ENCODE measurements at regions not wholly inside any gene's neighbourhood (a gene's known extent, or its start where the extent isn't known, plus 50 kb on each side); places are given as distances from the start of the nearest gene placed in this dataset.

DNA sequence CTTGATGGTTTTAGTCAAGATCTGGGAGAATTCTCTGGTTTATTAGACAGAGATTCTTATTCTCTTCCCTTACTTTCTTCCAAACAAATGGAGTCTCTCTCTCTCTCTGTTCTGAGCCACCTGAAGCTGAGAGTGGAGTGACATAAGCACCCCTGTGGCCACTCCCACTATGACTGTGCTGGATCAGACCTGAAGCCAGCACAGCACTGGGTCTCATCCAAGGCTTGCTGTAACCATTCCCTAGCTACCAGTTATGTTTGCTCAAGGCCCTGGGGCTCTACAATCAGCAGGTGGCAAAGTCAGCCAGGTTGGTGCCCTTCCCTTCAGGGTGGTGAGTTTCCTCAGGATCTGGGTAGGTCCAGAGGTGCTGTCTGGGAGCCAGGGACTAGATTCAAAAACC is 568.5 kb downstream of the AACS start:
- Histone ChIP-seq H3K27ac (no peak overlapping the region), H3K4me2 (no peak overlapping the region), H3K9ac (no peak overlapping the region), H3K27me3 (no peaks in the 10 kb centered on the region), H4K20me1 (ENCODE audit: low read depth) (no peaks in the 10 kb centered on the region), H3K4me1 (no peaks in the 10 kb centered on the region), H3K79me2 (ENCODE audit: low read depth) (no peaks in the 10 kb centered on the region), H3F3A (ENCODE audit: low read depth) (no peaks in the 10 kb centered on the region), H3K36me3 (no peaks in the 10 kb centered on the region), H2AFZ (replicated peaks) (no peak overlapping the region), H3K4me3 (no peak overlapping the region), H3K9me3 (ENCODE audit: low read depth) (no peaks in the 10 kb centered on the region)
- Mint-ChIP-seq H3K9me3 (no peaks in the 10 kb centered on the region), H3K36me3 (no peaks in the 10 kb centered on the region), H3K27me3 (ENCODE audit: insufficient read depth, low read depth) (no peaks in the 10 kb centered on the region), H3K27ac (no peak overlapping the region), H3K4me3 (no peak overlapping the region), H3K4me1 (no peaks in the 10 kb centered on the region)
- DNase-seq (ENCODE audit: low spot score): no peak
- TF ChIP-seq, protein P1, sequence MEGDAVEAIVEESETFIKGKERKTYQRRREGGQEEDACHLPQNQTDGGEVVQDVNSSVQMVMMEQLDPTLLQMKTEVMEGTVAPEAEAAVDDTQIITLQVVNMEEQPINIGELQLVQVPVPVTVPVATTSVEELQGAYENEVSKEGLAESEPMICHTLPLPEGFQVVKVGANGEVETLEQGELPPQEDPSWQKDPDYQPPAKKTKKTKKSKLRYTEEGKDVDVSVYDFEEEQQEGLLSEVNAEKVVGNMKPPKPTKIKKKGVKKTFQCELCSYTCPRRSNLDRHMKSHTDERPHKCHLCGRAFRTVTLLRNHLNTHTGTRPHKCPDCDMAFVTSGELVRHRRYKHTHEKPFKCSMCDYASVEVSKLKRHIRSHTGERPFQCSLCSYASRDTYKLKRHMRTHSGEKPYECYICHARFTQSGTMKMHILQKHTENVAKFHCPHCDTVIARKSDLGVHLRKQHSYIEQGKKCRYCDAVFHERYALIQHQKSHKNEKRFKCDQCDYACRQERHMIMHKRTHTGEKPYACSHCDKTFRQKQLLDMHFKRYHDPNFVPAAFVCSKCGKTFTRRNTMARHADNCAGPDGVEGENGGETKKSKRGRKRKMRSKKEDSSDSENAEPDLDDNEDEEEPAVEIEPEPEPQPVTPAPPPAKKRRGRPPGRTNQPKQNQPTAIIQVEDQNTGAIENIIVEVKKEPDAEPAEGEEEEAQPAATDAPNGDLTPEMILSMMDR (IDR thresholded peaks at IDR 0.05): no peak
- TF ChIP-seq EZH2phosphoT487 (IDR thresholded peaks at IDR 0.05): no peak
- no peak for TF ChIP-seq EZH2 (IDR thresholded peaks at IDR 0.05)

DNA sequence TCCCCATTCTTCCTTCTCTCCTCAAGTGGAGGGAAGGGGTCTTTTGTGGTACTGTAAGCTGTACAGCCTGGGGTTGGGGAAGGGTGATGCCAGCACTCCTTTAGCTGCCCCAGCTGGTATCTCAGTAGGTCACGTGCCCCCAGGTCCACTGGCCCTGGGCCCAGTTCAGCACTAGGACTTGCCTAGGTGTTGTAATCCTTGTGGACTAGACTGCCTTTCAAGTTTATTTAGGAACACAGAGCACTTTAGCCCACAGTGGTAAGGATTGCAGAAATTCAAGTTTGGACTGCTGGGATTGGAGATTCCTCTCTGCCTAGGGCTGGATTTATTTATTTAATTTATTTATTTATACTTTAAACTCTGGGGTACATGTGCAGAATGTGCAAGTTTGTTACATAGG is 569.6 kb downstream of the AACS start:
- Histone ChIP-seq H3K9ac (no peak overlapping the region), H3K4me1 (no peaks in the 10 kb centered on the region), H2AFZ (replicated peaks) (no peak overlapping the region), H3K36me3 (no peaks in the 10 kb centered on the region), H4K20me1 (ENCODE audit: low read depth) (no peaks in the 10 kb centered on the region), H3K27me3 (no peaks in the 10 kb centered on the region), H3K79me2 (ENCODE audit: low read depth) (no peaks in the 10 kb centered on the region), H3K4me2 (no peak overlapping the region), H3K27ac (no peak overlapping the region), H3K9me3 (ENCODE audit: low read depth) (no peaks in the 10 kb centered on the region), H3K4me3 (no peak overlapping the region), H3F3A (ENCODE audit: low read depth) (no peaks in the 10 kb centered on the region)
- H3K27ac Mint-ChIP-seq: no peak overlapping the region
- TF ChIP-seq EZH2phosphoT487 (IDR thresholded peaks at IDR 0.05) (no peak), EZH2 (IDR thresholded peaks at IDR 0.05) (no peak)
- TF ChIP-seq, protein P1 (IDR thresholded peaks at IDR 0.05): no peak
- no peaks in the 10 kb centered on the region for H3K4me1 Mint-ChIP-seq
- DNase-seq (ENCODE audit: low spot score): no peak
- H3K36me3 Mint-ChIP-seq: no peaks in the 10 kb centered on the region
- H3K27me3 Mint-ChIP-seq (ENCODE audit: insufficient read depth, low read depth): no peaks in the 10 kb centered on the region
- H3K4me3 Mint-ChIP-seq: no peak overlapping the region
- H3K9me3 Mint-ChIP-seq: no peaks in the 10 kb centered on the region

DNA sequence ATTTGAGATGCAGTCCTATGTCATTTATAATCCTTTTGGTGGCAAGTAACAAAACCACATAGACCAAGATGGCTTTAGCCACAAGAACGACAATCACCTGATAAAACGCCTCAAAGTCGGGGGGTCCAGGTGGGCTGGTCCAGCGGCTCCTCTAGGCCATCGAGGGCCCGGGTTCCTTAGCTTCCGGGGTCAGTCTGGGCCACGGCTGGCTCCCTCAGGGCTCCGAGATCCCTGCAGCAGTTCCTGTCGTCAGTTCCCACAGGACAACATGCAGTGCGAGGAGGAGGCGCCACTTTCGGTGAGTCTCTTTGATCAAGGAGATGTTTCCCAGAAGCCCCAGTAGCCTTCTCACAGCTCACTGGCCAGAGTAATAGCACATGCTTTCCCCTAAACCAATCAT is 574.6 kb downstream of the AACS start:
- Mint-ChIP-seq H3K4me1 (no peaks in the 10 kb centered on the region), H3K27ac (no peak overlapping the region), H3K9me3 (no peaks in the 10 kb centered on the region), H3K4me3 (no peak overlapping the region), H3K27me3 (ENCODE audit: insufficient read depth, low read depth) (no peaks in the 10 kb centered on the region), H3K36me3 (no peaks in the 10 kb centered on the region)
- H3K9ac ChIP-seq: no peak overlapping the region
- no peaks in the 10 kb centered on the region for H4K20me1 ChIP-seq (ENCODE audit: low read depth)
- no peak overlapping the region for H3K4me2 ChIP-seq
- TF ChIP-seq, protein P1 (IDR thresholded peaks at IDR 0.05): no peak
- TF ChIP-seq EZH2 (IDR thresholded peaks at IDR 0.05) (no peak), EZH2phosphoT487 (IDR thresholded peaks at IDR 0.05) (no peak)
- no peaks in the 10 kb centered on the region for H3K9me3 ChIP-seq (ENCODE audit: low read depth)
- H3K4me1 ChIP-seq: no peaks in the 10 kb centered on the region
- no peak overlapping the region for H2AFZ ChIP-seq (replicated peaks)
- H3K27ac ChIP-seq: no peak overlapping the region
- no peaks in the 10 kb centered on the region for H3K36me3 ChIP-seq
- H3K79me2 ChIP-seq (ENCODE audit: low read depth): no peaks in the 10 kb centered on the region
- no peaks in the 10 kb centered on the region for H3F3A ChIP-seq (ENCODE audit: low read depth)
- no peaks in the 10 kb centered on the region for H3K27me3 ChIP-seq
- no peak overlapping the region for H3K4me3 ChIP-seq
- DNase-seq (ENCODE audit: low spot score): no peak

DNA sequence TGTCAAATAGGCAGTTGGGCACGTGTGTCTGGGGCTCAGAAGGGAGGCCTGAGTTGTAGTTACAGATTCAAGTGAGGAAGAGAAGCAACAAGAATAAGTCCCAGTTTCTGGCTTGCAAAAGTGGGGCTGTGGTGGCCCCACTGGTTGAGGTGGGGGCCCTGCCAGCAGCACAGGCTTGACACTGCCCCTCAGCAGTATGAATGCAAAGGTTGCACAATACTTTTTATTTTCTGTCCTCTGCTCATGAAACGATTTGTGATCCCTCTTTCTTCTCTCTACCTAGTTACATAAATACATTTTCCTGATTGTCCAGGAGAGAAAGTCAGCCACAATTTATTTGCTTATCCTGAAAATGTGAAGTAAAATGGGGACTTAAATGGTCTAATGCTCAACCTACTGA is 577.8 kb downstream of the AACS start:
- no peaks in the 10 kb centered on the region for H3K27me3 ChIP-seq
- no peak for DNase-seq (ENCODE audit: low spot score)
- H3F3A ChIP-seq (ENCODE audit: low read depth): no peaks in the 10 kb centered on the region
- no peak for TF ChIP-seq EZH2phosphoT487 (IDR thresholded peaks at IDR 0.05)
- TF ChIP-seq, protein P1 (IDR thresholded peaks at IDR 0.05): no peak
- TF ChIP-seq EZH2 (IDR thresholded peaks at IDR 0.05): no peak
- H3K4me3 ChIP-seq: no peak overlapping the region
- H3K27ac Mint-ChIP-seq: no peak overlapping the region
- no peaks in the 10 kb centered on the region for H3K27me3 Mint-ChIP-seq (ENCODE audit: insufficient read depth, low read depth)
- H3K9me3 ChIP-seq (ENCODE audit: low read depth): no peaks in the 10 kb centered on the region
- H3K36me3 ChIP-seq: no peaks in the 10 kb centered on the region
- H3K4me2 ChIP-seq: no peak overlapping the region
- H3K4me1 Mint-ChIP-seq: no peaks in the 10 kb centered on the region
- no peak overlapping the region for H3K9ac ChIP-seq
- no peak overlapping the region for H2AFZ ChIP-seq (replicated peaks)
- H3K27ac ChIP-seq: no peak overlapping the region
- no peaks in the 10 kb centered on the region for H4K20me1 ChIP-seq (ENCODE audit: low read depth)
- H3K4me3 Mint-ChIP-seq: no peak overlapping the region
- no peaks in the 10 kb centered on the region for H3K9me3 Mint-ChIP-seq
- H3K36me3 Mint-ChIP-seq: no peaks in the 10 kb centered on the region
- H3K79me2 ChIP-seq (ENCODE audit: low read depth): no peaks in the 10 kb centered on the region
- H3K4me1 ChIP-seq: peaks cover 7% of the 10 kb centered on the region
